Neural progenitor cell (in vitro differentiated cells): ENCODE measurements at regions not wholly inside any gene's neighbourhood (a gene's known extent, or its start where the extent isn't known, plus 50 kb on each side); places are given as distances from the start of the nearest gene placed in this dataset.

Experiments
- DNase-seq: peaks from one replicate; pipeline ENCODE4 v3.0.0-alpha.2; 2016; ENCODE audit warnings: low spot score
- H2AFZ ChIP-seq: fragments of 200-600 bp; sonication (generic); replicated peaks from 2 replicates; pipeline ENCODE4 v1.6.1; 2016; ENCODE audit warnings: antibody characterized with exemption
- H3F3A ChIP-seq: fragments of 200-600 bp; sonication (generic); 2 replicates; pipeline ENCODE4 v1.6.1; 2016; ENCODE audit warnings: antibody characterized with exemption, low read depth
- H3K27ac ChIP-seq: fragments of 200-600 bp; sonication (generic); 2 replicates; pipeline ENCODE4 v1.5.1; 2016; ENCODE audit warnings: mild to moderate bottlenecking
- H3K27me3 ChIP-seq: fragments of 200-600 bp; sonication (generic); 2 replicates; pipeline ENCODE4 v1.6.1; 2016; ENCODE audit warnings: mild to moderate bottlenecking, moderate library complexity
- H3K36me3 ChIP-seq: fragments of 200-600 bp; sonication (generic); 2 replicates; pipeline ENCODE4 v1.5.1; 2016
- H3K4me1 ChIP-seq: fragments of 200-600 bp; sonication (generic); 2 replicates; pipeline ENCODE4 v1.6.1; 2016; ENCODE audit warnings: mixed run types
- H3K4me2 ChIP-seq: fragments of 200-600 bp; sonication (generic); 2 replicates; pipeline ENCODE4 v1.6.1; 2016
- H3K4me3 ChIP-seq: fragments of 200-600 bp; sonication (generic); 2 replicates; pipeline ENCODE4 v1.5.1; 2016
- H3K79me2 ChIP-seq: fragments of 200-600 bp; sonication (generic); 2 replicates; pipeline ENCODE4 v1.6.1; 2016; ENCODE audit warnings: low read depth
- H3K9ac ChIP-seq: fragments of 200-600 bp; sonication (generic); 2 replicates; pipeline ENCODE4 v1.6.1; 2016
- H3K9me3 ChIP-seq: fragments of 200-600 bp; sonication (generic); 2 replicates; pipeline ENCODE4 v1.5.1; 2016; ENCODE audit warnings: low read depth
- H4K20me1 ChIP-seq: fragments of 200-600 bp; sonication (generic); 2 replicates; pipeline ENCODE4 v1.6.1; 2016; ENCODE audit warnings: low read depth
- H3K27ac Mint-ChIP-seq: 3 replicates; pipeline ENCODE4 v1.8.0; 2021; ENCODE audit warnings: mixed read lengths
- H3K27me3 Mint-ChIP-seq: 2 replicates; pipeline ENCODE4 v1.8.0; 2022; ENCODE audit warnings: low read depth, mild to moderate bottlenecking, inconsistent platforms, moderate library complexity, mixed read lengths; ENCODE audit not compliant: insufficient read depth
- H3K36me3 Mint-ChIP-seq: 3 replicates; pipeline ENCODE4 v1.8.0; 2021; ENCODE audit warnings: mixed read lengths
- H3K4me1 Mint-ChIP-seq: 3 replicates; pipeline ENCODE4 v1.8.0; 2021; ENCODE audit warnings: mixed read lengths
- H3K4me3 Mint-ChIP-seq: 3 replicates; pipeline ENCODE4 v1.8.0; 2021; ENCODE audit warnings: mild to moderate bottlenecking, moderate library complexity, mixed read lengths
- H3K9me3 Mint-ChIP-seq: 3 replicates; pipeline ENCODE4 v1.8.0; 2020; ENCODE audit warnings: mixed read lengths
- EZH2 ChIP-seq: fragments of 200-600 bp; sonication (generic); IDR thresholded peaks from 2 replicates; pipeline ENCODE4 v1.6.1; 2017; ENCODE audit warnings: antibody characterized with exemption, mild to moderate bottlenecking, moderate library complexity
- EZH2phosphoT487 ChIP-seq: fragments of 200-600 bp; sonication (generic); IDR thresholded peaks from 2 replicates; pipeline ENCODE4 v1.6.1; 2017; ENCODE audit warnings: antibody characterized with exemption
- TF ChIP-seq, protein P1 (sequence below): fragments of 200-600 bp; sonication (generic); IDR thresholded peaks from 2 replicates; pipeline ENCODE4 v1.5.1; 2017; ENCODE audit warnings: antibody characterized with exemption, mild to moderate bottlenecking

DNA sequence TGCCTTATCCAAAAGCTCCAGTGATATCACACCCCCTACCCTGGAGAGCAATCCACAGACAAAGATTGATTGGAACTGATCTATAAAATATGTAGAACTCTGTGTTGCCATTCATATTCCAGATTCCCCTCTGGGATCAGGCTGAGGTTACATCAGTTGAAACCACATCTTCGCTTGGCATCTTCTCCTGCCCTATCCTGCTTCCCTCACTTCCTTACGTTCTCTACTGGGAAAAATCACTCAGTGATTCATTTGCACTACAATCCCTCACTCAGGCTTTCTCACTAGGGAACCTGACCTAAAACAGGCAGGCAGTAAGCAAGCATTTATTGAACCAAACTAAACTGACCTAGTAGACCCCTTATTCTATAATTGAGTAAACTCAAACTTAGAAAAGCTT, 111.7 kb downstream of the ESM1 start:
- H3K4me1 ChIP-seq = no peaks in the 10 kb centered on the region
- Mint-ChIP-seq H3K27ac (no peak overlapping the region), H3K36me3 (no peaks in the 10 kb centered on the region), H3K9me3 (no peaks in the 10 kb centered on the region), H3K4me3 (no peak overlapping the region), H3K4me1 (no peaks in the 10 kb centered on the region), H3K27me3 (no peaks in the 10 kb centered on the region)
- TF ChIP-seq EZH2 (no peak), EZH2phosphoT487 (no peak)
- TF ChIP-seq, protein P1, sequence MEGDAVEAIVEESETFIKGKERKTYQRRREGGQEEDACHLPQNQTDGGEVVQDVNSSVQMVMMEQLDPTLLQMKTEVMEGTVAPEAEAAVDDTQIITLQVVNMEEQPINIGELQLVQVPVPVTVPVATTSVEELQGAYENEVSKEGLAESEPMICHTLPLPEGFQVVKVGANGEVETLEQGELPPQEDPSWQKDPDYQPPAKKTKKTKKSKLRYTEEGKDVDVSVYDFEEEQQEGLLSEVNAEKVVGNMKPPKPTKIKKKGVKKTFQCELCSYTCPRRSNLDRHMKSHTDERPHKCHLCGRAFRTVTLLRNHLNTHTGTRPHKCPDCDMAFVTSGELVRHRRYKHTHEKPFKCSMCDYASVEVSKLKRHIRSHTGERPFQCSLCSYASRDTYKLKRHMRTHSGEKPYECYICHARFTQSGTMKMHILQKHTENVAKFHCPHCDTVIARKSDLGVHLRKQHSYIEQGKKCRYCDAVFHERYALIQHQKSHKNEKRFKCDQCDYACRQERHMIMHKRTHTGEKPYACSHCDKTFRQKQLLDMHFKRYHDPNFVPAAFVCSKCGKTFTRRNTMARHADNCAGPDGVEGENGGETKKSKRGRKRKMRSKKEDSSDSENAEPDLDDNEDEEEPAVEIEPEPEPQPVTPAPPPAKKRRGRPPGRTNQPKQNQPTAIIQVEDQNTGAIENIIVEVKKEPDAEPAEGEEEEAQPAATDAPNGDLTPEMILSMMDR = no peak
- no peak overlapping the region for H2AFZ ChIP-seq
- no peak overlapping the region for H3K9ac ChIP-seq
- no peak overlapping the region for H3K4me2 ChIP-seq
- DNase-seq = no peak
- H3K27ac ChIP-seq = no peak overlapping the region
- H3F3A ChIP-seq = no peaks in the 10 kb centered on the region
- H3K4me3 ChIP-seq = no peak overlapping the region
- H3K79me2 ChIP-seq = no peaks in the 10 kb centered on the region
- no peaks in the 10 kb centered on the region for H3K9me3 ChIP-seq
- no peaks in the 10 kb centered on the region for H3K36me3 ChIP-seq
- H3K27me3 ChIP-seq = no peaks in the 10 kb centered on the region
- H4K20me1 ChIP-seq = no peaks in the 10 kb centered on the region

DNA sequence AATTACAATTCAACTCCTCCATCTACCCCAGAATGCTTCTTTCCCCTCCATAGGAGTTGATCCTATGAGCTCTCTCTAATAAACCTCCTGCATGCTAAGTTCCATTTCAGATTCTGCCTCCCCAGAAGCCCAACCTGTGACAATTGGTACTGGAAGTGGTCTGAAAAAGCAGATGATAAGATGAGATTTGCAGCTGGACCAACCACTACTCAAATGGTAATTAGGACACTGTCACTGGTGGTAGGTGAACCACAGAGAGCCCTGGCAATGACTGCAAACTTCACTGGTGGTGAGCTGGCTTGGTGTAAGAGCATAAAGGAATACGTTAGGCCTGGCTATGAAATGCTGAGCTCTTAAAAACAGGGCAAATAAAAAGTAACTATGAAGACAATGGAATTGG, 112.6 kb downstream of the ESM1 start:
- H3K4me1 Mint-ChIP-seq = no peaks in the 10 kb centered on the region
- H3K9me3 Mint-ChIP-seq = no peaks in the 10 kb centered on the region
- H3K36me3 Mint-ChIP-seq = no peaks in the 10 kb centered on the region
- DNase-seq = no peak
- Histone ChIP-seq H3K27ac (no peak overlapping the region), H3K4me1 (no peaks in the 10 kb centered on the region), H4K20me1 (no peaks in the 10 kb centered on the region), H3K79me2 (no peaks in the 10 kb centered on the region), H3K9me3 (no peaks in the 10 kb centered on the region), H3K27me3 (no peaks in the 10 kb centered on the region), H2AFZ (no peak overlapping the region), H3K4me2 (no peak overlapping the region), H3K4me3 (no peak overlapping the region), H3K36me3 (no peaks in the 10 kb centered on the region), H3F3A (no peaks in the 10 kb centered on the region), H3K9ac (no peak overlapping the region)
- no peaks in the 10 kb centered on the region for H3K27me3 Mint-ChIP-seq
- no peak overlapping the region for H3K27ac Mint-ChIP-seq
- H3K4me3 Mint-ChIP-seq = no peak overlapping the region
- TF ChIP-seq EZH2 (no peak), EZH2phosphoT487 (no peak)
- TF ChIP-seq, protein P1 = no peak

DNA sequence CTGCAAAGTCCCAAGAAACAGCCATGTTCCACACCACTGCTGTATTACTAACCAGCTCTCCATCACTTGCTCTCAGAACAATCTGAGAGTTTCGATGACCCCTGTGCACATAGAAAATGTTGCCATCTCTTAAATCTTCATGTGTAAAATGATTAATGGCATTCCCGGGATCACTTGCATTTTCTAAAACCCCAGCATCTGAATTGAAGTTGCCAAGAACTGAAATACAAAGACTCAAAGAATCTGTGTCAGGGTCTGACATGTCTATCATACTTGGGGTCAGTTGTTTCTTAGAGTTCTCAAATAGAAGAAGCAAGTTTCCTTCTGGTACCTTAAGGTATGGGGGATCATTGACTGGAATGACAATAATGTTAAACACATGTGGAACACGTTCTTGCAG, 115.1 kb downstream of the ESM1 start:
- no peaks in the 10 kb centered on the region for H3K4me1 Mint-ChIP-seq
- no peaks in the 10 kb centered on the region for H3K9me3 Mint-ChIP-seq
- Histone ChIP-seq H3K9me3 (no peaks in the 10 kb centered on the region), H2AFZ (no peak overlapping the region), H3K27ac (no peak overlapping the region), H4K20me1 (no peaks in the 10 kb centered on the region), H3K4me1 (no peaks in the 10 kb centered on the region), H3K27me3 (no peaks in the 10 kb centered on the region), H3K9ac (no peak overlapping the region), H3K4me3 (no peak overlapping the region), H3K79me2 (no peaks in the 10 kb centered on the region), H3K4me2 (no peak overlapping the region), H3F3A (no peaks in the 10 kb centered on the region), H3K36me3 (no peaks in the 10 kb centered on the region)
- H3K36me3 Mint-ChIP-seq = no peaks in the 10 kb centered on the region
- DNase-seq = no peak
- H3K27me3 Mint-ChIP-seq = no peaks in the 10 kb centered on the region
- TF ChIP-seq, protein P1 = no peak
- no peak for TF ChIP-seq EZH2
- TF ChIP-seq EZH2phosphoT487 = no peak
- H3K4me3 Mint-ChIP-seq = no peak overlapping the region
- H3K27ac Mint-ChIP-seq = no peak overlapping the region

DNA sequence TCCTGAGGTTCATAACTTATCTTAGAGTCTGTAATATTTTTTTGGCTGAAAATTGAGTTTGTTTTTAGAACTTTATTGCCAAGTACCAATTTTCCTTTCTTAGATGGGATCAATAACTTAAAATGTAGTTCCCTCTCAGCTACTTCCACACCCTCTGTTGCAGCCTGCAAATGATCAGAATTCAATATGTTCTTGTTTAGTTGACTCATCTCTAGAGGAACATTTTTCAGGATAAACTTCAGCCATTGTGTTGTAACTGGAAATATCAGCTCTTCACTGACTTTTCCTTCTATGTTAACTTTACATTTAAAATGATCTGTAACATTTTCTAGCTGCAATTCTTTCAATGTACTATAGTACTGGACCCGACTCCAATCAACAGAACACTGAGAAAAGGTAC, 115.7 kb downstream of the ESM1 start:
- Histone ChIP-seq H3K27me3 (no peaks in the 10 kb centered on the region), H3K9ac (no peak overlapping the region), H3K27ac (no peak overlapping the region), H3F3A (no peaks in the 10 kb centered on the region), H2AFZ (no peak overlapping the region), H4K20me1 (no peaks in the 10 kb centered on the region), H3K36me3 (no peaks in the 10 kb centered on the region), H3K4me1 (no peaks in the 10 kb centered on the region), H3K9me3 (no peaks in the 10 kb centered on the region), H3K79me2 (no peaks in the 10 kb centered on the region), H3K4me2 (no peak overlapping the region), H3K4me3 (no peak overlapping the region)
- no peak overlapping the region for H3K4me3 Mint-ChIP-seq
- no peak for DNase-seq
- no peaks in the 10 kb centered on the region for H3K27me3 Mint-ChIP-seq
- no peak overlapping the region for H3K27ac Mint-ChIP-seq
- H3K36me3 Mint-ChIP-seq = no peaks in the 10 kb centered on the region
- H3K9me3 Mint-ChIP-seq = no peaks in the 10 kb centered on the region
- no peaks in the 10 kb centered on the region for H3K4me1 Mint-ChIP-seq
- TF ChIP-seq, protein P1 = no peak
- TF ChIP-seq EZH2 = no peak
- no peak for TF ChIP-seq EZH2phosphoT487
